H9 (cell line): ENCODE measurements at regions not wholly inside any gene's neighbourhood (a gene's known extent, or its start where the extent isn't known, plus 50 kb on each side); places are given as distances from the start of the nearest gene placed in this dataset.
A peak's percentile ranks its signal among the peaks of the same experiment; 100 is the strongest.

Experiments used
- DNase-seq: peaks from one replicate; pipeline ENCODE4 v3.0.0-alpha.2; 2017
- H2AFZ ChIP-seq: one replicate; pipeline ENCODE4 v1.6.1; 2013; ENCODE audit warnings: mild to moderate bottlenecking, low read length, control low read depth, moderate library complexity
- H2AK5ac ChIP-seq: 2 replicates; pipeline ENCODE4 v1.6.1; 2013; ENCODE audit warnings: low read length, control low read depth, mixed read lengths; ENCODE audit not compliant: insufficient read length
- H2BK120ac ChIP-seq: one replicate; pipeline ENCODE4 v1.6.1; 2013; ENCODE audit warnings: low read depth, mild to moderate bottlenecking, low read length, control low read depth, inconsistent platforms; ENCODE audit not compliant: poor library complexity, severe bottlenecking
- H2BK12ac ChIP-seq: 2 replicates; pipeline ENCODE4 v1.6.1; 2013; ENCODE audit warnings: low read length, control low read depth, mixed read lengths, low read depth; ENCODE audit not compliant: insufficient read length
- H2BK15ac ChIP-seq: 2 replicates; pipeline ENCODE4 v1.6.1; 2013; ENCODE audit warnings: low read depth, low read length, control low read depth
- H2BK20ac ChIP-seq: one replicate; pipeline ENCODE4 v1.6.1; 2013; ENCODE audit warnings: low read depth, mild to moderate bottlenecking, low read length, control low read depth, inconsistent platforms; ENCODE audit not compliant: poor library complexity, severe bottlenecking
- H2BK5ac ChIP-seq: 2 replicates; pipeline ENCODE4 v1.6.1; 2013; ENCODE audit warnings: low read length, control low read depth, mixed read lengths; ENCODE audit not compliant: insufficient read length
- H3K14ac ChIP-seq: 2 replicates; pipeline ENCODE4 v1.6.1; 2013; ENCODE audit warnings: low read length, control low read depth; ENCODE audit not compliant: insufficient read depth
- H3K18ac ChIP-seq: 2 replicates; pipeline ENCODE4 v1.6.1; 2013; ENCODE audit warnings: low read depth, mild to moderate bottlenecking, mixed read lengths, low read length, control low read depth; ENCODE audit not compliant: insufficient read length
- H3K23ac ChIP-seq: 2 replicates; pipeline ENCODE4 v1.6.1; 2013; ENCODE audit warnings: low read length, control low read depth, mixed read lengths, low read depth; ENCODE audit not compliant: insufficient read length
- H3K23me2 ChIP-seq: 2 replicates; pipeline ENCODE4 v1.6.1; 2013; ENCODE audit warnings: low read depth, mild to moderate bottlenecking, mixed read lengths, low read length, control low read depth; ENCODE audit not compliant: insufficient read length, poor library complexity, severe bottlenecking
- H3K27ac ChIP-seq: 2 replicates; pipeline ENCODE4 v1.5.1; 2013; ENCODE audit warnings: low read length, control low read depth, mixed read lengths, low read depth; ENCODE audit not compliant: insufficient read length
- H3K27me3 ChIP-seq: 2 replicates; pipeline ENCODE4 v1.6.1; 2013; ENCODE audit warnings: low read length, control low read depth, inconsistent platforms; ENCODE audit not compliant: insufficient read depth
- H3K4ac ChIP-seq: 2 replicates; pipeline ENCODE4 v1.6.1; 2013; ENCODE audit warnings: low read depth, mild to moderate bottlenecking, control low read depth, inconsistent platforms, low read length, moderate library complexity
- H3K4me1 ChIP-seq: 2 replicates; pipeline ENCODE4 v1.6.1; 2013; ENCODE audit warnings: low read length, control low read depth, inconsistent platforms; ENCODE audit not compliant: insufficient read depth
- H3K4me2 ChIP-seq: 2 replicates; pipeline ENCODE4 v1.6.1; 2013; ENCODE audit warnings: low read length, control low read depth, mixed read lengths; ENCODE audit not compliant: insufficient read length, insufficient read depth
- H3K56ac ChIP-seq: 2 replicates; pipeline ENCODE4 v1.6.1; 2013; ENCODE audit warnings: low read depth, mild to moderate bottlenecking, mixed read lengths, low read length, control low read depth; ENCODE audit not compliant: insufficient read length
- H3K79me1 ChIP-seq: 2 replicates; pipeline ENCODE4 v1.6.1; 2013; ENCODE audit warnings: low read depth, mild to moderate bottlenecking, moderate library complexity, low read length, control low read depth, inconsistent platforms; ENCODE audit not compliant: insufficient read depth, poor library complexity, severe bottlenecking
- H3K79me2 ChIP-seq: 2 replicates; pipeline ENCODE4 v1.6.1; 2013; ENCODE audit warnings: low read length, control low read depth, inconsistent platforms; ENCODE audit not compliant: insufficient read depth
- H3K9ac ChIP-seq: 2 replicates; pipeline ENCODE4 v1.6.1; 2013; ENCODE audit warnings: low read length, control low read depth, mixed read lengths; ENCODE audit not compliant: insufficient read length; ENCODE audit errors: extremely low read depth
- H3K9me3 ChIP-seq: one replicate; pipeline ENCODE4 v1.6.1; 2013; ENCODE audit warnings: low read depth, low read length, inconsistent platforms; ENCODE audit not compliant: control insufficient read depth
- H3T11ph ChIP-seq: one replicate; pipeline ENCODE4 v1.6.1; 2013; ENCODE audit warnings: mild to moderate bottlenecking, low read length, control low read depth, inconsistent platforms
- H4K20me1 ChIP-seq: one replicate; pipeline ENCODE4 v1.6.1; 2013; ENCODE audit not compliant: control insufficient read depth, insufficient read length, insufficient read depth
- H4K5ac ChIP-seq: 2 replicates; pipeline ENCODE4 v1.6.1; 2013; ENCODE audit warnings: low read depth, mild to moderate bottlenecking, mixed read lengths, low read length, control low read depth; ENCODE audit not compliant: insufficient read length
- H4K8ac ChIP-seq: replicated peaks from 2 replicates; pipeline ENCODE4 v1.6.1; 2013; ENCODE audit warnings: low read length, control low read depth, mixed read lengths, low read depth; ENCODE audit not compliant: insufficient read length
- H4K91ac ChIP-seq: 2 replicates; pipeline ENCODE4 v1.6.1; 2013; ENCODE audit warnings: low read depth, mild to moderate bottlenecking, moderate library complexity, mixed read lengths, low read length, control low read depth; ENCODE audit not compliant: insufficient read length
- H3K27ac Mint-ChIP-seq, 3 experiments: 2 replicates in 2 of 3; 3 replicates in 1 of 3; pipeline ENCODE4 v1.8.0; 2020 to 2021; ENCODE audit warnings: mixed read lengths in 3 of 3, mild to moderate bottlenecking in 1 of 3, moderate library complexity in 1 of 3
- H3K27me3 Mint-ChIP-seq: 2 replicates; pipeline ENCODE4 v1.8.0; 2021; ENCODE audit warnings: low read depth, mild to moderate bottlenecking, moderate library complexity, mixed read lengths
- H3K36me3 Mint-ChIP-seq, 3 experiments: 2 replicates in 2 of 3; 3 replicates in 1 of 3; pipeline ENCODE4 v1.8.0; 2020 to 2021; ENCODE audit warnings: low read depth in 3 of 3, mixed read lengths in 3 of 3; ENCODE audit not compliant: insufficient read depth in 1 of 3
- H3K4me1 Mint-ChIP-seq, 2 experiments: 2 replicates each; pipeline ENCODE4 v1.8.0; 2020; ENCODE audit warnings: mixed read lengths in 2 of 2
- H3K4me3 Mint-ChIP-seq, 2 experiments: 2 replicates in 1 of 2; 3 replicates in 1 of 2; pipeline ENCODE4 v1.8.0; 2020 to 2021; ENCODE audit warnings: mild to moderate bottlenecking in 2 of 2, mixed read lengths in 2 of 2, moderate library complexity in 1 of 2
- H3K9me3 Mint-ChIP-seq, 2 experiments: 2 replicates in 1 of 2; 3 replicates in 1 of 2; pipeline ENCODE4 v1.8.0; 2020; ENCODE audit warnings: mild to moderate bottlenecking in 2 of 2, mixed read lengths in 2 of 2, moderate library complexity in 1 of 2
- CTCF ChIP-seq: fragments of 200-600 bp; sonication (generic); conservative IDR thresholded peaks from 3 replicates; pipeline ENCODE4 v1.8.0; 2021; ENCODE audit warnings: antibody characterized with exemption, mild to moderate bottlenecking
- WGBS: extraction: QIAGEN DNeasy Blood & Tissue Kit; methylation state at CpG from one replicate; pipeline ENCODE4 v1.1.7; 2013; ENCODE audit warnings: missing lambda C conversion rate, low lambda C conversion rate, mixed read lengths; ENCODE audit not compliant: insufficient read length; ENCODE audit errors: extremely low coverage; 5-methylcytosine and 5-hydroxymethylcytosine counted together

GRCh38 chr7:65749518-65749917 is 123.4 kb upstream of the VKORC1L1 start:
- no peak overlapping the region for H2BK120ac ChIP-seq
- no peak for TF ChIP-seq CTCF
- Mint-ChIP-seq H3K36me3 (peaks cover 4 to 25% (median 18%) of the 10 kb centered on the region in 3 experiments; a peak in 6 of 7 replicates), H3K9me3 (no peaks in the 10 kb centered on the region; a peak in 1 of 5 replicates), H3K4me1 (peaks cover 3 to 12% of the 10 kb centered on the region in 2 experiments; a peak in 3 of 4 replicates), H3K27me3 (no peaks in the 10 kb centered on the region), H3K4me3 (peak overlapping the region; percentile 90 to 94), H3K27ac (no peak overlapping the region)
- no peak overlapping the region for H4K5ac ChIP-seq
- H2BK15ac ChIP-seq = no peak overlapping the region
- H2AK5ac ChIP-seq = no peak overlapping the region
- no peak overlapping the region for H3T11ph ChIP-seq
- no peak overlapping the region for H2BK12ac ChIP-seq
- peaks cover 2% of the 10 kb centered on the region for H3K79me1 ChIP-seq
- no peak overlapping the region for H4K8ac ChIP-seq
- no peaks in the 10 kb centered on the region for H4K20me1 ChIP-seq
- H2BK5ac ChIP-seq = no peak overlapping the region
- H3K27me3 ChIP-seq = no peaks in the 10 kb centered on the region
- H2AFZ ChIP-seq = no peak overlapping the region
- no peak overlapping the region for H2BK20ac ChIP-seq
- H3K27ac ChIP-seq = no peak overlapping the region
- H3K14ac ChIP-seq = no peak overlapping the region
- H3K4ac ChIP-seq = no peak overlapping the region
- H3K4me1 ChIP-seq = no peaks in the 10 kb centered on the region
- no peak overlapping the region for H4K91ac ChIP-seq
- H3K18ac ChIP-seq = no peak overlapping the region
- no peak overlapping the region for H3K23ac ChIP-seq
- WGBS = no CpG with 5 or more reads among the region's 12 CpGs
- peak overlapping the region; percentile 57 for H3K4me2 ChIP-seq
- H3K23me2 ChIP-seq = no peaks in the 10 kb centered on the region
- H3K79me2 ChIP-seq = peaks cover 10% of the 10 kb centered on the region; the same call in 1 of the 2 replicates
- H3K9ac ChIP-seq = no peak overlapping the region
- H3K56ac ChIP-seq = no peak overlapping the region
- no peaks in the 10 kb centered on the region for H3K9me3 ChIP-seq
- no peak for DNase-seq
